ENCODE measurements at regions not wholly inside any gene's neighbourhood (a gene's known extent, or its start where the extent isn't known, plus 50 kb on each side); places are given as distances from the start of the nearest gene placed in this dataset.

DNA sequence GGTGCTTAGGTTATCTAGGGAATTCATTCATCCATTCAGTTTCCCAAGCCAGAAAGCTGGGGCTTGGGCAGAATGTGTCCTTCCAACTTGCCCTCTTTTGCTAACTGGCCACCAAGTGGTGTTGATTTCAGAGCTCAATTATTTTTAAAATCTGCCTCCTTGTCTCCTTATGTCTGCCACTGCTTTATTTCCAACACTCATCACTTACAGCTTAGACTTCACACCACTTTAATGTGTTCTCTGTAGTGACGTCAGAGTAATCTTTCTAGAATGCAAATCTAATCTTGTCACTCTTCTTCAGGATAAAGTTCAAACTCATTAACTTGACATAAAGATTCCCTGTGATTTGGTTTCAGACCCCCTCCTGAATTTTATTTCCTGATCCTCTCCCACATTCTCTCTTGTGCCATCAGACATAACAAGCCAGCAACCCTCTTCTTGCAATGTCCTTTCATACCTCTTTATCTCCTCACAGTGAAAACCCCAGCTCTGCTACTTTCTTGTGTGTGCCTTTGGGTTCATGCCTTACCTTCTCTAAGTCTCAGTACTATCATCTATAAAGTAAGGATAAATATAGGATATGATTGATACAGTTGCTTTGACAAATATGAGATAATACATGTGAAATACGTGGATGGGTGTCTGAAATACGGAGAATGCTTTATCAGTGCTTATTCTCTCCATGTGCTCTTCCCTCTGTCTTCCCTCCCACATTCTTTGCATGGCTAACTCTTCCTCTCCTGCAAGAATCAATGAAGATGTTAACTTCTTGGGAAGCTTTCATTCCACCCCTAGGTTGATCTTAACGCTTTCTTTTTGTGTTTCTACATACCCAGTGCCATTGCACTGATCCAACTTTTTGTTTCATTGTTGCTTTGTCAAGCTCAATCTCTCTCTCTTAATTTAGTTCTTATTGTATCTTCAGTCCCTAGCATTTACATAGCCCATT is 522.7 kb upstream of the FZD8 start:
- TF ChIP-seq POLR2A (IDR thresholded peaks at IDR 0.05), result no peak
- TF ChIP-seq, protein P1, sequence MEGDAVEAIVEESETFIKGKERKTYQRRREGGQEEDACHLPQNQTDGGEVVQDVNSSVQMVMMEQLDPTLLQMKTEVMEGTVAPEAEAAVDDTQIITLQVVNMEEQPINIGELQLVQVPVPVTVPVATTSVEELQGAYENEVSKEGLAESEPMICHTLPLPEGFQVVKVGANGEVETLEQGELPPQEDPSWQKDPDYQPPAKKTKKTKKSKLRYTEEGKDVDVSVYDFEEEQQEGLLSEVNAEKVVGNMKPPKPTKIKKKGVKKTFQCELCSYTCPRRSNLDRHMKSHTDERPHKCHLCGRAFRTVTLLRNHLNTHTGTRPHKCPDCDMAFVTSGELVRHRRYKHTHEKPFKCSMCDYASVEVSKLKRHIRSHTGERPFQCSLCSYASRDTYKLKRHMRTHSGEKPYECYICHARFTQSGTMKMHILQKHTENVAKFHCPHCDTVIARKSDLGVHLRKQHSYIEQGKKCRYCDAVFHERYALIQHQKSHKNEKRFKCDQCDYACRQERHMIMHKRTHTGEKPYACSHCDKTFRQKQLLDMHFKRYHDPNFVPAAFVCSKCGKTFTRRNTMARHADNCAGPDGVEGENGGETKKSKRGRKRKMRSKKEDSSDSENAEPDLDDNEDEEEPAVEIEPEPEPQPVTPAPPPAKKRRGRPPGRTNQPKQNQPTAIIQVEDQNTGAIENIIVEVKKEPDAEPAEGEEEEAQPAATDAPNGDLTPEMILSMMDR (IDR thresholded peaks at IDR 0.05), result no peak
